ENCODE measurements at regions not wholly inside any gene's neighbourhood (a gene's known extent, or its start where the extent isn't known, plus 50 kb on each side); places are given as distances from the start of the nearest gene placed in this dataset.

- no peak for DNase-seq
Measured at GRCh38 chr1:232521660-232522059, 108.3 kb downstream of the SIPA1L2 start.

GRCh38 chr1:232519186-232519585 lies 110.7 kb downstream of the SIPA1L2 start:
- DNase-seq = peak in 23 of 56 donors; percentile 3 to 62 (median 20)

GRCh38 chr1:232518349-232518748 lies 111.6 kb downstream of the SIPA1L2 start:
- no peak for DNase-seq

GRCh38 chr1:232517204-232517603 lies 112.7 kb downstream of the SIPA1L2 start:
- no peak for DNase-seq

- DNase-seq = no peak
Measured at GRCh38 chr1:232515706-232516105, 114.2 kb downstream of the SIPA1L2 start.

GRCh38 chr1:232512712-232513111 lies 117.2 kb downstream of the SIPA1L2 start:
- DNase-seq = no peak

- DNase-seq = no peak
Measured at GRCh38 chr1:232511172-232511571, 118.8 kb downstream of the SIPA1L2 start.

- no peak for DNase-seq
Measured at GRCh38 chr1:232510367-232511110, 119.4 kb downstream of the SIPA1L2 start.

GRCh38 chr1:232509570-232509969 lies 120.4 kb downstream of the SIPA1L2 start:
- DNase-seq = peak in 7 of 56 donors; percentile 2 to 17 (median 5)

GRCh38 chr1:232508130-232508701 lies 121.7 kb downstream of the SIPA1L2 start:
- peak in 49 of 56 donors; percentile 6 to 84 (median 46) for DNase-seq

GRCh38 chr1:232507571-232507970 lies 122.4 kb downstream of the SIPA1L2 start:
- no peak for DNase-seq

- DNase-seq = no peak
Measured at GRCh38 chr1:232505884-232506283, 124.0 kb downstream of the SIPA1L2 start.

GRCh38 chr1:232504651-232505050 lies 125.3 kb downstream of the SIPA1L2 start:
- DNase-seq = no peak

- no peak for DNase-seq
Measured at GRCh38 chr1:232503497-232503896, 126.4 kb downstream of the SIPA1L2 start.

GRCh38 chr1:232501854-232502253 lies 128.1 kb downstream of the SIPA1L2 start:
- DNase-seq = no peak

GRCh38 chr1:232499188-232499587 lies 130.7 kb downstream of the SIPA1L2 start:
- DNase-seq = no peak

GRCh38 chr1:232493869-232494268 lies 136.1 kb downstream of the SIPA1L2 start:
- no peak for DNase-seq

GRCh38 chr1:232489256-232489655 lies 140.7 kb downstream of the SIPA1L2 start:
- DNase-seq = no peak

- DNase-seq = no peak
Measured at GRCh38 chr1:232487236-232487635, 142.7 kb downstream of the SIPA1L2 start.

GRCh38 chr1:232486454-232487207 lies 143.3 kb downstream of the SIPA1L2 start:
- DNase-seq = no peak

- DNase-seq = no peak
Measured at GRCh38 chr1:232486006-232486405, 143.9 kb downstream of the SIPA1L2 start.

- no peak for DNase-seq
Measured at GRCh38 chr1:232484856-232485255, 145.1 kb downstream of the SIPA1L2 start.
